ENCODE measurements at regions not wholly inside any gene's neighbourhood (a gene's known extent, or its start where the extent isn't known, plus 50 kb on each side); places are given as distances from the start of the nearest gene placed in this dataset.

DNA sequence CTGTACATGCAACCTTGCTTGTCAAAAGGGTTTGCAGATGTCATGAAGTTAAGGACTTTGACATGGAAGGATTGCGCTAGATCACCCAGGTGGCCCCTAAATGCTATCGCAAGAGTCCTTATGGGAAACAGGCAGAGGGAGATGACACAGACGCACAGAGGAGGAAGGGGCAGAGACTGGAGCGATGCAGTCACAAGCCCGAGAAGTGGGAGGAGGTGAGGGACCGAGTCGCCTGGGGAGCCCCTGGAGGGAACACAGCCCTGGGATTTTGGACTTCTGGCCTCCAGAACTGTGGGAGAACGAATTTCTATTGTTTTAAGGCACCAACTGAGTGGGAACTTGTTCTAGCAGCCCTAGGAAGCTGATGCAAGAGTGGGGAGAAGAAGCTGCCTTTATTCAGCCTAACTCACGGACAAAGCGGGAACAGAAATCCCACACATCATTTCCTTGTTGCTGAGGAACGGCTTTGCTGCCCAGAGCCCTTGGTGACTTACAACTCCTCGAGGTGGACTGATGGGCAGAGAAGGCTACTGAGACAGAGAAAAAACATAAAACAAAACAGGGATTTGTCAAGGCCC, 434.0 kb downstream of the PREX1 start:
- H3K36me3 Mint-ChIP-seq (ENCODE audit: low read depth): no peaks in the 10 kb centered on the region
- peaks cover 16% of the 10 kb centered on the region for H3K9me3 Mint-ChIP-seq
- H3K27ac Mint-ChIP-seq: no peak overlapping the region
- H3K4me3 Mint-ChIP-seq: no peak overlapping the region
- peaks cover 4% of the 10 kb centered on the region for H3K27me3 Mint-ChIP-seq
- H3K4me1 Mint-ChIP-seq (ENCODE audit: low read depth): no peaks in the 10 kb centered on the region

DNA sequence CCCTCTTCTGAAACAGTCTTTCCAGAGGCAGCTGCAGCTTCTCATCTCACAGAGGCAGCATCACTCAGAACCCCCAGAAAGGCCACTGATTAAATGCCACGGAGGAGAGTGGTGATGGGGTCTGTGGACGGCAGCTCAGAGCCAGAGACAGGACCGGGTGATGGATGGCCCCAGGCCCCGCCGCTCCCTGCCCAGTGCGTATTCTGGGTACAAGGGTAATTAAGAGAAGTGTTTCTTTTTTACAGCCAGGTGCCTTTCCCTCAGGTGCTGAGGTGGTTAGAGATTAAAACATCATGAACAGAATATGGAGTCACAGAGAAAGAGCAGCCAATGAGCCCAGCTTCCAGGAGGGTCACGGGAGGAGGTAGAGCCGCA, 434.5 kb downstream of the PREX1 start:
- Mint-ChIP-seq H3K4me3 (no peak overlapping the region), H3K36me3 (ENCODE audit: low read depth) (no peaks in the 10 kb centered on the region)

DNA sequence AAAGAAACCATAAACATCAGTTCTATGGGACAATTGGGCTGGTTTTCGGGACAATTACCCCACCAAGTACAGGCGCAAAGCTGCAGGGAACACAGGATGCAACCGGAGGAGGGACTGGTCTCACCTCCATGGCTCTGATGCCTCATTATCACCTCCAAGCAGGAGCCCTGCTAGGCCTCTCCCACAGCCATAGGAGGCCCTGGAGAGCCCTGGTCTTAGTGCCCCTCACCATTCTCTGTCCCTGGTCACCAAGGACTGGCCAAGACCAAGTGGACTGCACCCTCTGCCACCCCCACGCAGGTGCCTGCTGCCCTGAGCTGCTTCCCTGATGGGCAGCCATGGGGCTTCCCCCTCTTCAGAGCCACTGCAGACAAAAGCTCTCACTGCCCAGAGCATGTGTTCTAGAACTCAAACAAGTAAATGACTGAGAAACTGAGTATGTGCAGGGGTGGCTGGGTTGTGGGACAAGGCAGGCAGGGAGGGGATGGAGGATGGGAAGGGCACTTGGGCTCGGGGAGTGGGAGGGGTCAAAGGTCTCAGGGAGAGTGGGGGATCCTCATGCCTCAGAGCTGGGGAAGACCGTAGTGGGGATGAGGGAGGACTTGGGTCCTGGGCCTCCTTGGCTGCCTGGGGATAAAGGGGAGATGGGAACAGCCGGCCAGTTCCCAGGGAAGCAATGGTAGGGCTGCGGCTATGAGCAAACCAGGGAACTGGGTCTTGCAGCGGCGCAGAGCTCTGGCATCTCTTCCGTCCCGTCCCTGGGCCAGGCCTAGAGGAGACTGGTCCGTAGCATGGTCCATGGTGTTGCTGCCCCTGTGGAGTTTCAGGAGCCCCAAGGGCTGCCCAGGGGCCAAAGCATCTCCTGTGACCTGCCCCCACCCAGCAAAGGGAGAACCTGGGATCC, 435.1 kb downstream of the PREX1 start:
- H3K4me3 Mint-ChIP-seq: no peak overlapping the region

More for the DNA sequence above, 434.5 kb downstream of the PREX1 start:
- Mint-ChIP-seq H3K9me3 (peaks cover 16% of the 10 kb centered on the region), H3K27me3 (peaks cover 4% of the 10 kb centered on the region), H3K27ac (no peak overlapping the region), H3K4me1 (ENCODE audit: low read depth) (no peaks in the 10 kb centered on the region)

DNA sequence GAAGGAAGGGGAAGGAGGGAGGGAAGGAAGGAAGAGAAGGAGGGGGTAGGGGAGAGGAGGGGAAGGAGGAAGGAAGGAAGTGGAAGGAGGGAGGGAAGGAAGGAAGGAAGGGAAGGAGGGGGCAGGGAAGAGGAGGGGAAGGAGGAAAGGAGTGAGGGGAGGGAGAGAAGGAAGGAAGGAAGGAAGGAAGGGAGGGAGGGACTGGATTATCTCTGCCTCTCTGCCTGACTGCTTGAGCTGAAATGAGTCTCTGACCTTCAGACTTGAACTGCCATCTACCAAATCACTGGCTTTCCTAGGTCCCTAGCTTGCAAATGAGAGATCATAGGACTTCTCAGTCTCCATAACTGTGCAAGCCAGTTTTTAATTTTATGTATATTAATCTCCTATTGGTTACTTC, 436.8 kb downstream of the PREX1 start:
- no peaks in the 10 kb centered on the region for H3K4me1 Mint-ChIP-seq (ENCODE audit: low read depth)
- no peaks in the 10 kb centered on the region for H3K36me3 Mint-ChIP-seq (ENCODE audit: low read depth)
- no peak overlapping the region for H3K27ac Mint-ChIP-seq
- no peak overlapping the region for H3K4me3 Mint-ChIP-seq
- H3K9me3 Mint-ChIP-seq: peaks cover 16% of the 10 kb centered on the region
- H3K27me3 Mint-ChIP-seq: no peaks in the 10 kb centered on the region

More for the DNA sequence above, 435.1 kb downstream of the PREX1 start:
- Mint-ChIP-seq H3K9me3 (peaks cover 16% of the 10 kb centered on the region), H3K4me1 (ENCODE audit: low read depth) (no peaks in the 10 kb centered on the region), H3K36me3 (ENCODE audit: low read depth) (no peaks in the 10 kb centered on the region), H3K27ac (no peak overlapping the region), H3K27me3 (peaks cover 4% of the 10 kb centered on the region)

DNA sequence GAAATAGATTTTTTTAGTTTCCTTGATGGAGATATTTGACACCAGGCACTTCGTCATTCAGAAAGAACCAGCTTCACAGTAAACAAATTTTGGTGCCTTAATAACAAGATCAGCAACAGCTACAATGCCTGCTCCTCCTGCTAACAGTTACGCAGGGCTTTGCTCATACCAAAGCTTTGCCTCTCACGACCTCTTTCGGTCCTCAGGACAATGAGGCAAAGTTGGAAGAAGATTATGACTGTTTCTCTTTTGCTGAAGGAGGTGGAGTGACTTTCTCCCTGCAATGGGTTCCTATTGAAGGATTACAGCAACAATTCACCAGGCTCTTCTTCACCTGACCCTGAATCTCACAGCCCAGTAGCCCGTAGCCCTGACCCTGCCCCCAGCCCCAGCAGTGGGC, 440.1 kb downstream of the PREX1 start:
- H3K27me3 Mint-ChIP-seq: no peaks in the 10 kb centered on the region
- no peaks in the 10 kb centered on the region for H3K36me3 Mint-ChIP-seq (ENCODE audit: low read depth)
- H3K4me3 Mint-ChIP-seq: no peak overlapping the region
- H3K9me3 Mint-ChIP-seq: peaks cover 12% of the 10 kb centered on the region
- H3K27ac Mint-ChIP-seq: no peak overlapping the region
- no peaks in the 10 kb centered on the region for H3K4me1 Mint-ChIP-seq (ENCODE audit: low read depth)

DNA sequence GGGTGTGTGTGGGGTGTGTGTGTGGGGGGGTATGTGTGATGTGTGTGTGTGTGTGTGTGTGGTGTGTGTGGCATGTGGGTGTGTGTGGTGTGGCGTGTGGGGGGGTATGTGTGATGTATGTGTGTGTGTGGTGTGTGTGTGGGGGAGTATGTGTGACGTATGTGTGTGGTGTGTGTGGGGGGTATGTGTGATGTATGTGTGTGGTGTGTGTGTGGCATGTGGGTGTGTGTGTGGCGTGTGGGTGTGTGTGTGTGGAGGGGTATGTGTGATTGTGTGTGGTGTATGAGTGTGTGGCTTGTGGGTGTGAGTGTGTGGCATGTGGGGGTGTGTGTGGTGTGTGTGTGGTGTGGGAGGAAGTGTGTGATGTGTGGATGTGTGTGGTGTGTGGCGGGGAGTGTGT, 442.3 kb downstream of the PREX1 start:
- H3K4me3 Mint-ChIP-seq: no peak overlapping the region
- no peak overlapping the region for H3K27ac Mint-ChIP-seq
- no peaks in the 10 kb centered on the region for H3K4me1 Mint-ChIP-seq (ENCODE audit: low read depth)
- no peaks in the 10 kb centered on the region for H3K36me3 Mint-ChIP-seq (ENCODE audit: low read depth)
- H3K9me3 Mint-ChIP-seq: peaks cover 4% of the 10 kb centered on the region
- peaks cover 4% of the 10 kb centered on the region for H3K27me3 Mint-ChIP-seq

DNA sequence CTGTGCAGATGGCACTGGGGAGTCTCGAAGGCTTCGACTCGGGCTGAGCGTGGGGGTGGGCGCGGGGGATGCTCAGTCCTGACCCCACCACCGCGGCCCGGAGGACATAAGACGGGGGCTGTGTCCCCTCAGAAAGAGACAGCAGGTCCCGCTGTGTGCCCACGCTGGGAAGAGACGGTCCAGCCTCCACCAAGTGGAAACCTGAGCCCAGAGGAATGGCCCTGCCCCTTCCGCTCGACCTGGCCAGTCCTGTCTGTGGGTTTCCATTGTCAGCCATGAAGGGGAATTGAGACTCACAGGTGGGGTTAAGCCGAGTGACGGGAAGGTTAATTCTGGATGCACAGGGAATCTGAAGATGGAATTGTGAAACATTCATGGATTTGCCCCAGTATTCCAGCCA, 442.7 kb downstream of the PREX1 start:
- peaks cover 4% of the 10 kb centered on the region for H3K27me3 Mint-ChIP-seq
- no peaks in the 10 kb centered on the region for H3K9me3 Mint-ChIP-seq
- no peaks in the 10 kb centered on the region for H3K36me3 Mint-ChIP-seq (ENCODE audit: low read depth)
- no peak overlapping the region for H3K27ac Mint-ChIP-seq
- H3K4me1 Mint-ChIP-seq (ENCODE audit: low read depth): no peaks in the 10 kb centered on the region
- no peak overlapping the region for H3K4me3 Mint-ChIP-seq

DNA sequence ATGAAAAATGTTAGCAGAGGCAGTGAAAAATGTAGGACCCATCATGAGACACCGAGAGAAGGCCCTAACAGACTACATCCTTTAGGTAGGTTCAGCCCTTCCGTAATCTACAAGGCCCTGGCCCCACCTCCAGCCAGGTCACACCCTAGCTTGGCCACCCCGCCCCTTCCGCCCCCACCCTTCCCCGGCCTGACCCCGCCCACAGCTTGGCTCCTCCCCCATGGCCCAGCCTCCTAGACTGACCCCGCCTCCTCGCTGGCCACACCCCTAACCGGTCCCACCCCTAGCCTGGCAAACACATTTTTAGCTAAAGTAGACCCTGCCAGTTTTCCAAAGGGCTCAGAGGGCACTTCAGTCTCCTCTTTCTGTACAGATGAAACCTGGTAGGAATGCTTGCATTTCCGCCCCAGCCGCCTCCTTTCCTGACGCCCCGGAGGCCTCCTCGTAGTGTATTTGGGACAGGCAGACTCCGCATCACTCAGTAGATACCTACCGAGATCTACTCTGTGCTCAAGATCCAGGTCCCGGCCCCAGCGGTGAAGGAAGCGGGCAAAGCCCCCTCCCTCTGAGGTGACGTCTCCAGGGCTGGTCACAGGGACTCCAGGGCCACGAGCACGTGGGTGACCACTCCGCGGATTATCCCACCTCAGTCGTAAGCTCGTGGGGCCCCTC, 443.5 kb downstream of the PREX1 start:
- Mint-ChIP-seq H3K9me3 (no peaks in the 10 kb centered on the region), H3K4me3 (no peak overlapping the region), H3K36me3 (ENCODE audit: low read depth) (no peaks in the 10 kb centered on the region), H3K27me3 (peaks cover 4% of the 10 kb centered on the region), H3K27ac (no peak overlapping the region), H3K4me1 (ENCODE audit: low read depth) (no peaks in the 10 kb centered on the region)

DNA sequence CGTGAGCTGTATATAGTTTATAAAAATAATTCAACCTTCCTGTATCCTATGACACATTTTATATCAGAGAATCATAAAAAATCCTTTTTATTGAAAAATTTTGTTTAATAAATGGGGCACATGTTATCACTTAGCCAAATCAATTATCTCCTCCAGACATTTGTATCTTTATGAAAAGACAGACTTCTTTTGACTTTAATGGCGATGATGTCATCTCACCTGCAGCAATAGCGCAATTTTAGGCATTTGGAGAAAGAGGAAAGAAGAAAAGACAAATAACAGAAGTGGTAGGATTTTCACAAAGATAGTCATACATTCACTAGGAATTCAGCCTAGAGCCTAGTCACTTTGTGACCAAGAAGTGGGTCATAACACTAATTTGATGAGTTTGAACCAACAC, 444.5 kb downstream of the PREX1 start:
- H3K9me3 Mint-ChIP-seq: no peaks in the 10 kb centered on the region
- no peak overlapping the region for H3K4me3 Mint-ChIP-seq
- H3K36me3 Mint-ChIP-seq (ENCODE audit: low read depth): no peaks in the 10 kb centered on the region
- H3K27ac Mint-ChIP-seq: no peak overlapping the region
- H3K4me1 Mint-ChIP-seq (ENCODE audit: low read depth): no peaks in the 10 kb centered on the region
- peaks cover 4% of the 10 kb centered on the region for H3K27me3 Mint-ChIP-seq

DNA sequence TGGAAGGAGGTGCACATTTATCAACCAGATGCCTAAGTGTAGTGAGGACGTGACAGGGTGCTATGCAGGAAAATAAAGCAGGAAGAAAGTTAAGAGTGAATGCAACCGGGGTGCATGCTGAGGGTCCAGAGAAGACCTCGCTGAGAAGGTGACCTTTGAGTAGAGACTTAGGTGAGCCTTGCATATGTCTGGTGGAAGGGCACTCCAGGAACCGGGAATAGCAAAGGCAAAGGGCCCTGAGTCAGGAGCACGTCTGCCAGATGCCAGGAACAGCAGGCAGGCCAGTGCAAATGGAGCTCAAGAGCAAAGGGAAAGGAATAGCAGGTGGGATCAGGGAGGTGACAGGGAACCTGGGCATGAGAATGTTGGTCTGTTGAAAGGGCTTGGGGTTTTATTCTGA, 445.5 kb downstream of the PREX1 start:
- H3K9me3 Mint-ChIP-seq: no peaks in the 10 kb centered on the region
- no peak overlapping the region for H3K27ac Mint-ChIP-seq
- H3K36me3 Mint-ChIP-seq (ENCODE audit: low read depth): no peaks in the 10 kb centered on the region
- no peaks in the 10 kb centered on the region for H3K4me1 Mint-ChIP-seq (ENCODE audit: low read depth)
- no peak overlapping the region for H3K4me3 Mint-ChIP-seq
- H3K27me3 Mint-ChIP-seq: peaks cover 4% of the 10 kb centered on the region

DNA sequence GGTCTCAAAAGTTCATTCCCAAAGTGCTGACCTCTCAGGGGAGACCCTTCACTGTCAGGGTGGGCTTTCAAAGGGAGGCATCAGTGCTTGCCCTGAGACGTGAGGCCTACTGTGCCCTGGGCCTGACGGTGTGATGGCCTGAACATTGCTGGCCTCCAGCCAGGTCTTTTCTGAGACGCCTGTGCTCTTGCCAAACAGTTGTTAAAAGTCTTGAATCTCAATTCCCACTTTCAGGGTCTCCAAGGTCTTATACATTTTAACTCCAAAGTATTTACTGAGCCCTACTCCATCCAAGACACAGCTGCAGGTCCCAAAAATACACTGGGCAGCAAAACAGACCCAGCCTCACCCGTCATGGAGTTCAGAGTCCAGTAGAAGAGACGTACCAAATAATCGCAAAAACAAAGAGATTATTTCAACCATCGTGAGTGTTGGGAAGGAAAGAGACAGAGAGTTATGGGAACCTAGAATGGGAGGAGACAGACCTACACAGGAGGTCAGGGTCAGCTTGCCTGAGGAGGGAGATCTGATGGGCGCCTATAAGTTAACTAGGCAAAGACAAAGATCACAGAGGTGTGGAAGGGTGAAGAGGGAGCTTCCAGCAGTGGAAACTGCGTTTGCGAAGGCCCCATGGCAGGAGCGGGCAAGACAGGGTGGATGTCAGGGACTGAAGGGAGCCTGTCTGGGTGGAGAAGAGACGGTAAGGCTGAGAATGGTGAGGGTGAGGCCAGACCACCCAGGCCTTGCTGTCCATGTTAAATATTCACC, 446.3 kb downstream of the PREX1 start:
- Mint-ChIP-seq H3K36me3 (ENCODE audit: low read depth) (no peaks in the 10 kb centered on the region), H3K27me3 (peaks cover 4% of the 10 kb centered on the region), H3K4me1 (ENCODE audit: low read depth) (no peaks in the 10 kb centered on the region), H3K9me3 (no peaks in the 10 kb centered on the region), H3K27ac (no peak overlapping the region), H3K4me3 (no peak overlapping the region)

DNA sequence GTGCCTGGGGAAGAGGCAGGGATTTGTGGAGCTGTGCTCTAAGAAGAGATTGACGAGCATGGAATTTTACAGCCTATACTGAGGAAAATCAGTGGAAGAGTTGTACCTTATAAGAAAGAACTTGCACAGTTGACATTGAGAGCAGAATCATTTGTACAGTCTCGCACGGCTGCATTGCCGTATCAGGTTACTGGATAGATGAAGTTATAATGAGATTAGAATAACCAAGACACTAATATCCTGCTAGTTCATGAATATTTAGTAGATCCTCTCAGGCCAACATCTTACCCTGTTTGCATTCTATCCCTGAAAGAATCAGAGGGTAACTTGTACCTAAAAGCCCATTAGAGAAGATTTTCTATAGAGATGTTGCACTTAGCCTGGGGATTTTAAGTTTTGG, 447.1 kb downstream of the PREX1 start:
- Mint-ChIP-seq H3K27ac (no peak overlapping the region), H3K9me3 (no peaks in the 10 kb centered on the region), H3K27me3 (peaks cover 4% of the 10 kb centered on the region), H3K4me3 (no peak overlapping the region), H3K4me1 (ENCODE audit: low read depth) (no peaks in the 10 kb centered on the region), H3K36me3 (ENCODE audit: low read depth) (no peaks in the 10 kb centered on the region)

DNA sequence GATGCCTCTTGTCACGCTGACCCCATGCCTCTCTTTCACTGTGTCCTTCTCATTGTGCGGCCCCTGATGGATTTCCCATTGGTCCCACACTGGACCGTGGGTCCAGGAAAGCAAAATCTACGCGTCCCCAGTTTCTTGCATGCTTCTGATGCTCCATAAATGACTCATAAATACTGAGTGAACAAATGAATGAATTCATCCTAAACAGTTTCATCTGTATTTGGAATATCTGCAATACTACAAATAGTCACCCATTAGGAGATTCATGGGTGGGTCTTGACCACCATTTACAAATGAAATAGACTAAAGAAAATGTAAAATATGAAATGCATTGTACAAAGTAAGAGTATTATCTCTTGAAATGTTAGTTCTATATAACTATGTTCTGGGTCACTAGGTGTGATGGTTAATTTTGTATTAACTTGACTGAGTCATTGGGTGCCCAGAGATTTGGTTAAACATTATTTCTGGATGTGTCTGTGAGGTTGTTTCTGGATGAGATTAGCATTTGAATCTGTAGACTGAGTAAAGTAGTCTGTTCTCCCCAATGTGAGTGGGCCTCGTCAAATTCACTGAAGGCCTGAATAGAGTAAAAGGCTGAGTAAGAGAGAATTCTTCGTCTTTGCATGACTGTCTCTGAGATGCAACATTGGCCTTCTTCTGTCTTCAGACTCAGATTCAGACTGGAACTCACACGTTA, 448.7 kb downstream of the PREX1 start:
- no peaks in the 10 kb centered on the region for H3K4me1 Mint-ChIP-seq (ENCODE audit: low read depth)
- H3K27me3 Mint-ChIP-seq: peaks cover 6% of the 10 kb centered on the region
- H3K36me3 Mint-ChIP-seq (ENCODE audit: low read depth): no peaks in the 10 kb centered on the region
- H3K4me3 Mint-ChIP-seq: no peak overlapping the region
- H3K9me3 Mint-ChIP-seq: no peaks in the 10 kb centered on the region
- H3K27ac Mint-ChIP-seq: no peak overlapping the region

DNA sequence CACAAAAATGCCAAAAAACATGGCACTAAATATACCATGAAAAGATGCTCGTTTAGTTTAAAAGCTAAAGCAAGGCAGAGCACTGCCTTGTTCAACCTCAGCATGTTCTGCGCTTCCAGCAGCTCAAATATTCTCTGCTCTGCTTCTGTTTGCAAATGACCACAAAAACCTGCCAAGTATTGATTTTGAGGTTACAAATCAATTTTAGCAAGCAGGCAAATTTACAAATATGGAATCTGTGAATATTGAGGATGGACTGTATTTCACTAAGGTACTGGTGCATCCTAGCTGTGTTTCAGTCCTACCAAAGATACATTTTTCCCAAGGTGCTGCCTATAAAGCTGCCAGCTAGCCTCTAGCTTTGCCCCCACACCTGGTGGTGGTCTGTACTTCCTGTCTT, 449.9 kb downstream of the PREX1 start:
- Mint-ChIP-seq H3K9me3 (no peaks in the 10 kb centered on the region), H3K27me3 (peaks cover 11% of the 10 kb centered on the region), H3K4me1 (ENCODE audit: low read depth) (no peaks in the 10 kb centered on the region), H3K4me3 (no peak overlapping the region), H3K36me3 (ENCODE audit: low read depth) (no peaks in the 10 kb centered on the region), H3K27ac (no peak overlapping the region)
